Muscle of back (tissue), 3 donors: ENCODE measurements at regions not wholly inside any gene's neighbourhood (a gene's known extent, or its start where the extent isn't known, plus 50 kb on each side); places are given as distances from the start of the nearest gene placed in this dataset.

Source experiments
- DNase-seq, 3 donors: peaks; one replicate each; pipeline versions ENCODE4 v3.0.0 to v3.0.0-alpha.2; 2013

- DNase-seq = no peak
These were observed 234.3 kb upstream of the IGFBP3 start for GRCh38 chr7:46155367-46155766.

- no peak for DNase-seq
These were observed 233.1 kb upstream of the IGFBP3 start for GRCh38 chr7:46153951-46154787.

GRCh38 chr7:46153583-46153950 is 232.5 kb upstream of the IGFBP3 start:
- no peak for DNase-seq

- no peak for DNase-seq
These were observed 231.6 kb upstream of the IGFBP3 start for GRCh38 chr7:46152696-46153095.

- DNase-seq = no peak
These were observed 229.6 kb upstream of the IGFBP3 start for GRCh38 chr7:46150721-46151120.

- DNase-seq = no peak
These were observed 229.1 kb upstream of the IGFBP3 start for GRCh38 chr7:46150202-46150601.

GRCh38 chr7:46147871-46148270 is 226.8 kb upstream of the IGFBP3 start:
- no peak for DNase-seq

GRCh38 chr7:46146454-46147255 is 225.6 kb upstream of the IGFBP3 start:
- no peak for DNase-seq

- DNase-seq = peak; percentile 54 to 99 (median 58)
These were observed 224.3 kb upstream of the IGFBP3 start for GRCh38 chr7:46145412-46145811.

- no peak for DNase-seq
These were observed 223.2 kb upstream of the IGFBP3 start for GRCh38 chr7:46143949-46144917.

GRCh38 chr7:46143421-46143820 is 222.3 kb upstream of the IGFBP3 start:
- DNase-seq = no peak

- peak in 1 of 3 donors; percentile 71 for DNase-seq
These were observed 218.0 kb upstream of the IGFBP3 start for GRCh38 chr7:46139079-46139478.

GRCh38 chr7:46137725-46138124 is 216.7 kb upstream of the IGFBP3 start:
- DNase-seq = no peak

GRCh38 chr7:46135557-46135956 is 214.5 kb upstream of the IGFBP3 start:
- no peak for DNase-seq

GRCh38 chr7:46134795-46135194 is 213.7 kb upstream of the IGFBP3 start:
- no peak for DNase-seq

- DNase-seq = no peak
These were observed 213.3 kb upstream of the IGFBP3 start for GRCh38 chr7:46134385-46134784.

GRCh38 chr7:46133751-46134150 is 212.7 kb upstream of the IGFBP3 start:
- peak in 1 of 3 donors; percentile 29 for DNase-seq

GRCh38 chr7:46133072-46133471 is 212.0 kb upstream of the IGFBP3 start:
- no peak for DNase-seq

- no peak for DNase-seq
These were observed 211.1 kb upstream of the IGFBP3 start for GRCh38 chr7:46131916-46132795.

GRCh38 chr7:46129831-46130230 is 208.8 kb upstream of the IGFBP3 start:
- no peak for DNase-seq

- no peak for DNase-seq
These were observed 206.7 kb upstream of the IGFBP3 start for GRCh38 chr7:46127814-46128213.
